HL-60 (cell line): ENCODE measurements at regions not wholly inside any gene's neighbourhood (a gene's known extent, or its start where the extent isn't known, plus 50 kb on each side); places are given as distances from the start of the nearest gene placed in this dataset.

Source experiments
- GABPA ChIP-seq: IDR thresholded peaks from 2 replicates; pipeline ENCODE4 v1.6.1; 2012; ENCODE audit warnings: low read depth
- POLR2AphosphoS5 ChIP-seq: IDR thresholded peaks from 2 replicates; pipeline ENCODE4 v1.6.1; 2012; ENCODE audit warnings: low read depth
- SPI1 ChIP-seq: IDR thresholded peaks from 2 replicates; pipeline ENCODE4 v1.6.1; 2012; ENCODE audit warnings: low read depth, mild to moderate bottlenecking, borderline replicate concordance
- TF ChIP-seq, protein P1 (sequence below): IDR thresholded peaks from one replicate; pipeline ENCODE4 v1.5.1; 2011; ENCODE audit warnings: low read length, control low read depth, inconsistent platforms; ENCODE audit not compliant: insufficient read depth
- TF ChIP-seq, protein P2 (sequence below): IDR thresholded peaks from 2 replicates; pipeline ENCODE4 v1.6.1; 2012; ENCODE audit warnings: low read depth; ENCODE audit not compliant: insufficient replicate concordance

DNA sequence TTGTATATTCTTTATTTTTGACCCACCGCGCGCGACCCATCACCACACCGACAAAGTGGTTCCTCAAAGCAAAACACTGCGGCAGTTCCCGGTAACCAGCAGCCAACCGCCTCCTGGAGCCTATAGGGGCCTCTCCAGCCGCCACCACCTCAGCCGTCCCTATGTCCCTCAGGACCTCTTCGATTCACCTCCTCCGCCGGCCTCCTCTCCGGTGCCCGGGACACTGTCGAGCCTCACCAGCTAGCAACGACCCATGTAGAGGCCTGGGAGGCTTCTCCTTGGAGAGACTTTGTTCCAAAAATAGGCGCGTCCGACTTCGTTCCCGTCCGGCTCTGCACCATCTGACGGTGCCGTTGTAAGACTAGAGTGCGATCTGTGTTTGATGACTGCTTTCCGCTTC, 158.8 kb downstream of the HGF start:
- TF ChIP-seq, protein P1, sequence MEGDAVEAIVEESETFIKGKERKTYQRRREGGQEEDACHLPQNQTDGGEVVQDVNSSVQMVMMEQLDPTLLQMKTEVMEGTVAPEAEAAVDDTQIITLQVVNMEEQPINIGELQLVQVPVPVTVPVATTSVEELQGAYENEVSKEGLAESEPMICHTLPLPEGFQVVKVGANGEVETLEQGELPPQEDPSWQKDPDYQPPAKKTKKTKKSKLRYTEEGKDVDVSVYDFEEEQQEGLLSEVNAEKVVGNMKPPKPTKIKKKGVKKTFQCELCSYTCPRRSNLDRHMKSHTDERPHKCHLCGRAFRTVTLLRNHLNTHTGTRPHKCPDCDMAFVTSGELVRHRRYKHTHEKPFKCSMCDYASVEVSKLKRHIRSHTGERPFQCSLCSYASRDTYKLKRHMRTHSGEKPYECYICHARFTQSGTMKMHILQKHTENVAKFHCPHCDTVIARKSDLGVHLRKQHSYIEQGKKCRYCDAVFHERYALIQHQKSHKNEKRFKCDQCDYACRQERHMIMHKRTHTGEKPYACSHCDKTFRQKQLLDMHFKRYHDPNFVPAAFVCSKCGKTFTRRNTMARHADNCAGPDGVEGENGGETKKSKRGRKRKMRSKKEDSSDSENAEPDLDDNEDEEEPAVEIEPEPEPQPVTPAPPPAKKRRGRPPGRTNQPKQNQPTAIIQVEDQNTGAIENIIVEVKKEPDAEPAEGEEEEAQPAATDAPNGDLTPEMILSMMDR, result no peak
- TF ChIP-seq POLR2AphosphoS5, result no peak
- TF ChIP-seq, protein P2, sequence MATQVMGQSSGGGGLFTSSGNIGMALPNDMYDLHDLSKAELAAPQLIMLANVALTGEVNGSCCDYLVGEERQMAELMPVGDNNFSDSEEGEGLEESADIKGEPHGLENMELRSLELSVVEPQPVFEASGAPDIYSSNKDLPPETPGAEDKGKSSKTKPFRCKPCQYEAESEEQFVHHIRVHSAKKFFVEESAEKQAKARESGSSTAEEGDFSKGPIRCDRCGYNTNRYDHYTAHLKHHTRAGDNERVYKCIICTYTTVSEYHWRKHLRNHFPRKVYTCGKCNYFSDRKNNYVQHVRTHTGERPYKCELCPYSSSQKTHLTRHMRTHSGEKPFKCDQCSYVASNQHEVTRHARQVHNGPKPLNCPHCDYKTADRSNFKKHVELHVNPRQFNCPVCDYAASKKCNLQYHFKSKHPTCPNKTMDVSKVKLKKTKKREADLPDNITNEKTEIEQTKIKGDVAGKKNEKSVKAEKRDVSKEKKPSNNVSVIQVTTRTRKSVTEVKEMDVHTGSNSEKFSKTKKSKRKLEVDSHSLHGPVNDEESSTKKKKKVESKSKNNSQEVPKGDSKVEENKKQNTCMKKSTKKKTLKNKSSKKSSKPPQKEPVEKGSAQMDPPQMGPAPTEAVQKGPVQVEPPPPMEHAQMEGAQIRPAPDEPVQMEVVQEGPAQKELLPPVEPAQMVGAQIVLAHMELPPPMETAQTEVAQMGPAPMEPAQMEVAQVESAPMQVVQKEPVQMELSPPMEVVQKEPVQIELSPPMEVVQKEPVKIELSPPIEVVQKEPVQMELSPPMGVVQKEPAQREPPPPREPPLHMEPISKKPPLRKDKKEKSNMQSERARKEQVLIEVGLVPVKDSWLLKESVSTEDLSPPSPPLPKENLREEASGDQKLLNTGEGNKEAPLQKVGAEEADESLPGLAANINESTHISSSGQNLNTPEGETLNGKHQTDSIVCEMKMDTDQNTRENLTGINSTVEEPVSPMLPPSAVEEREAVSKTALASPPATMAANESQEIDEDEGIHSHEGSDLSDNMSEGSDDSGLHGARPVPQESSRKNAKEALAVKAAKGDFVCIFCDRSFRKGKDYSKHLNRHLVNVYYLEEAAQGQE, result no peak
- no peak for TF ChIP-seq GABPA
- no peak for TF ChIP-seq SPI1
